ENCODE measurements at regions not wholly inside any gene's neighbourhood (a gene's known extent, or its start where the extent isn't known, plus 50 kb on each side); places are given as distances from the start of the nearest gene placed in this dataset.

- DNase-seq, result no peak
- Histone ChIP-seq H3K9me3 (ENCODE audit: control insufficient read depth, low read length) (no peaks in the 10 kb centered on the region), H3K27me3 (ENCODE audit: control insufficient read depth, insufficient read depth, low read length, poor library complexity, severe bottlenecking) (no peaks in the 10 kb centered on the region), H3K27ac (ENCODE audit: low read depth, low read length) (no peak overlapping the region), H3K9ac (ENCODE audit: extremely low read depth, low read length, poor library complexity, severe bottlenecking) (no peak overlapping the region), H3K4me1 (ENCODE audit: control insufficient read depth, insufficient read depth, low read length) (no peaks in the 10 kb centered on the region), H3K4me3 (ENCODE audit: low read length) (no peak overlapping the region), H3K36me3 (ENCODE audit: control insufficient read depth, insufficient read depth, low read length) (no peaks in the 10 kb centered on the region)
- H3K27me3 Mint-ChIP-seq (ENCODE audit: insufficient read depth), result peaks cover 10% of the 10 kb centered on the region
- no peaks in the 10 kb centered on the region for H3K9me3 Mint-ChIP-seq
- H3K4me3 Mint-ChIP-seq, result no peak overlapping the region
- no peaks in the 10 kb centered on the region for H3K36me3 Mint-ChIP-seq (ENCODE audit: low read depth)
- H3K4me1 Mint-ChIP-seq, result peaks cover 4% of the 10 kb centered on the region
- no peak for TF ChIP-seq CTCF (conservative IDR thresholded peaks at IDR 0.05)
- 86 to 92% methylated on average over 2 to 6 of the region's 6 CpGs for whole genome bisulfite sequencing, 2 experiments (ENCODE audit: insufficient coverage in 1 of 2, insufficient read length in 1 of 2)
- H3K27ac Mint-ChIP-seq, result no peak overlapping the region
Measured at GRCh38 chr15:61401903-61402698, 173.0 kb upstream of the RORA start.

GRCh38 chr15:61398310-61398709 lies 169.2 kb upstream of the RORA start:
- no peak overlapping the region for H3K9ac ChIP-seq (ENCODE audit: extremely low read depth, low read length, poor library complexity, severe bottlenecking)
- no peak for DNase-seq
- TF ChIP-seq CTCF (conservative IDR thresholded peaks at IDR 0.05), result no peak
- H3K27me3 ChIP-seq (ENCODE audit: control insufficient read depth, insufficient read depth, low read length, poor library complexity, severe bottlenecking), result peaks cover 7% of the 10 kb centered on the region
- H3K4me1 ChIP-seq (ENCODE audit: control insufficient read depth, insufficient read depth, low read length), result no peaks in the 10 kb centered on the region
- H3K27ac ChIP-seq (ENCODE audit: low read depth, low read length), result no peak overlapping the region
- Mint-ChIP-seq H3K9me3 (no peaks in the 10 kb centered on the region), H3K4me3 (no peak overlapping the region), H3K4me1 (peaks cover 4% of the 10 kb centered on the region), H3K36me3 (ENCODE audit: low read depth) (no peaks in the 10 kb centered on the region), H3K27me3 (ENCODE audit: insufficient read depth) (peaks cover 3% of the 10 kb centered on the region), H3K27ac (no peak overlapping the region)
- no peaks in the 10 kb centered on the region for H3K36me3 ChIP-seq (ENCODE audit: control insufficient read depth, insufficient read depth, low read length)
- no peak overlapping the region for H3K4me3 ChIP-seq (ENCODE audit: low read length)
- no peaks in the 10 kb centered on the region for H3K9me3 ChIP-seq (ENCODE audit: control insufficient read depth, low read length)

GRCh38 chr15:61396235-61396919 lies 167.3 kb upstream of the RORA start:
- Histone ChIP-seq H3K27me3 (ENCODE audit: control insufficient read depth, insufficient read depth, low read length, poor library complexity, severe bottlenecking) (peaks cover 7% of the 10 kb centered on the region), H3K27ac (ENCODE audit: low read depth, low read length) (no peak overlapping the region), H3K9ac (ENCODE audit: extremely low read depth, low read length, poor library complexity, severe bottlenecking) (no peak overlapping the region), H3K4me3 (ENCODE audit: low read length) (no peak overlapping the region), H3K9me3 (ENCODE audit: control insufficient read depth, low read length) (no peaks in the 10 kb centered on the region), H3K4me1 (ENCODE audit: control insufficient read depth, insufficient read depth, low read length) (no peaks in the 10 kb centered on the region), H3K36me3 (ENCODE audit: control insufficient read depth, insufficient read depth, low read length) (no peaks in the 10 kb centered on the region)
- H3K36me3 Mint-ChIP-seq (ENCODE audit: low read depth), result no peaks in the 10 kb centered on the region
- H3K4me3 Mint-ChIP-seq, result no peak overlapping the region
- WGBS, 2 experiments (ENCODE audit: insufficient coverage in 1 of 2, insufficient read length in 1 of 2), result 91 to 100% methylated on average over 1 to 5 of the region's 5 CpGs
- H3K27ac Mint-ChIP-seq, result no peak overlapping the region
- no peak for DNase-seq
- no peaks in the 10 kb centered on the region for H3K9me3 Mint-ChIP-seq
- no peaks in the 10 kb centered on the region for H3K27me3 Mint-ChIP-seq (ENCODE audit: insufficient read depth)
- no peak for TF ChIP-seq CTCF (conservative IDR thresholded peaks at IDR 0.05)
- H3K4me1 Mint-ChIP-seq, result no peaks in the 10 kb centered on the region

Data from endodermal cell (in vitro differentiated cells).